Panc1 (cell line): ENCODE measurements at regions not wholly inside any gene's neighbourhood (a gene's known extent, or its start where the extent isn't known, plus 50 kb on each side); places are given as distances from the start of the nearest gene placed in this dataset.

ENCODE experiments used
- ATAC-seq: fragments of 200-7000 bp; cut with Tn5 transposase; 2 replicates; pipeline ENCODE4 v1.9.1; 2020; ENCODE audit warnings: mild to moderate bottlenecking, moderate library complexity
- BruUV-seq: library from RNA; stranded (reverse); fragments of 400-500 nt; replicated peaks from 2 replicates; lab custom pipeline; 2021; lab: Mats Ljungman, UMichigan
- CTCF ChIA-PET: fragments of 300-600 bp; sonication (Branson Sonifier 250); formaldehyde crosslinking; loops from one replicate; lab custom pipeline; 2022; ENCODE audit warnings: antibody characterized with exemption; lab: Charles Lee
- POLR2A ChIA-PET: fragments of 300-600 bp; sonication (Branson Sonifier 250); formaldehyde crosslinking; loops from one replicate; lab custom pipeline; 2022; ENCODE audit warnings: antibody characterized with exemption; lab: Charles Lee
- DNase-seq: peaks from one replicate; pipeline ENCODE4 v3.0.0-alpha.2; 2010; ENCODE audit warnings: low read depth, low spot score
- H3K27ac ChIP-seq: 2 replicates; pipeline ENCODE4 v1.5.1; 2011; ENCODE audit warnings: mild to moderate bottlenecking, low read length, inconsistent platforms
- H3K27me3 ChIP-seq: fragments of 200-500 bp; sonication (Bioruptor generic); 2 replicates; pipeline ENCODE4 v1.6.0; 2014; ENCODE audit warnings: low read length, inconsistent platforms; ENCODE audit not compliant: control insufficient read depth, insufficient read depth
- H3K36me3 ChIP-seq: fragments of 200-500 bp; sonication (Bioruptor generic); 2 replicates; pipeline ENCODE4 v1.5.1; 2014; ENCODE audit warnings: inconsistent platforms, mild to moderate bottlenecking, low read length, moderate library complexity; ENCODE audit not compliant: control insufficient read depth, insufficient read depth
- H3K4me1 ChIP-seq: 2 replicates; pipeline ENCODE4 v1.5.1; 2011; ENCODE audit warnings: inconsistent platforms, mild to moderate bottlenecking, low read length, moderate library complexity; ENCODE audit not compliant: control insufficient read depth, insufficient read depth
- H3K4me3 ChIP-seq, 2 experiments: 2 replicates each; pipeline ENCODE4 v1.5.1; 2011 to 2012; ENCODE audit warnings: low read depth in 2 of 2, low read length in 2 of 2, mild to moderate bottlenecking in 2 of 2, inconsistent platforms in 1 of 2, moderate library complexity in 1 of 2
- H3K9me3 ChIP-seq: fragments of 200-500 bp; sonication (Bioruptor generic); 2 replicates; pipeline ENCODE4 v1.5.1; 2014; ENCODE audit warnings: low read depth, mild to moderate bottlenecking, inconsistent platforms, low read length, moderate library complexity; ENCODE audit not compliant: control insufficient read depth, insufficient read depth
- POLR2AphosphoS5 ChIP-seq: IDR thresholded peaks from 2 replicates; pipeline ENCODE4 v1.6.1; 2012; ENCODE audit warnings: mild to moderate bottlenecking, low read depth, low read length, moderate library complexity
- REST ChIP-seq, 2 experiments: IDR thresholded peaks; 2 replicates each; pipeline ENCODE4 v1.6.1; 2011 to 2012; ENCODE audit warnings: low read depth in 2 of 2, control low read depth in 1 of 2, low read length in 1 of 2, mild to moderate bottlenecking in 1 of 2, moderate library complexity in 1 of 2; ENCODE audit not compliant: insufficient read depth in 1 of 2
- SIN3A ChIP-seq: IDR thresholded peaks from 2 replicates; pipeline ENCODE4 v1.6.1; 2012; ENCODE audit warnings: low read depth, mild to moderate bottlenecking, low read length, moderate library complexity, borderline replicate concordance; ENCODE audit not compliant: insufficient read depth
- TCF7L2 ChIP-seq: IDR thresholded peaks from 2 replicates; pipeline ENCODE4 v1.6.1; 2011; ENCODE audit warnings: mild to moderate bottlenecking, low read depth, low read length, inconsistent platforms
- in situ Hi-C: cut with HindIII; loops from 2 replicates; pipeline ENCODE4 v1.10.0; 2016; ENCODE audit warnings: low sequenced_read_pairs, low pct_unique_long_range_greater_than_20kb
- intact Hi-C: fragments of 100-400 bp; cut with micrococcal nuclease; formaldehyde crosslinking; loops from one replicate; pipeline ENCODE4 v1.10.0; 2022; ENCODE audit not compliant: unreplicated experiment
- TF ChIP-seq, protein P1 (sequence below): fragments of 450-650 bp; IDR thresholded peaks from 2 replicates; pipeline ENCODE4 v1.5.1; 2017; ENCODE audit warnings: mild to moderate bottlenecking

DNA sequence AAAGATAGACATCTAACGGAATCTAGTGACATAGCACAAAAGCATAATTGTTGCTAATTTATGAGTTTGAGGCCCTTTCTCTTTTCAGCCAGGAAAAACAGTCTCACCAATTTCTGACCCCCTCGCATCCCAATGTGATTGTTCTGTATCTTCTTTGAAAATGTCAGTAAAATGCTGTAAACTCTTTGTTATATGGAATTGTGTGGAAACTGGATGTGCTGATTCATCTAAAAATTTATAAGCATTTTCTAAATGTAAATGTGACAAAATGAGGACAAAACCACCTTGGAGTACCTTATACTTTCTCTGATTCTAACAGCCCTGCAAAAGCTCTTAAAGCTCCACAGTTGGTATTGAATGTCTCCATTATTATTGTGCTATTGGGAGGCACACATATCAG lies 70.9 kb upstream of the MME start:
- CTCF ChIA-PET = no interaction called here
- Histone ChIP-seq H3K9me3 (no peaks in the 10 kb centered on the region), H3K27me3 (no peaks in the 10 kb centered on the region), H3K27ac (no peak overlapping the region), H3K4me1 (no peaks in the 10 kb centered on the region), H3K36me3 (no peaks in the 10 kb centered on the region), H3K4me3 (no peak overlapping the region)
- no TSS peak for BruUV-seq
- POLR2A ChIA-PET = no interaction called here
- no peak for ATAC-seq
- TF ChIP-seq, protein P1, sequence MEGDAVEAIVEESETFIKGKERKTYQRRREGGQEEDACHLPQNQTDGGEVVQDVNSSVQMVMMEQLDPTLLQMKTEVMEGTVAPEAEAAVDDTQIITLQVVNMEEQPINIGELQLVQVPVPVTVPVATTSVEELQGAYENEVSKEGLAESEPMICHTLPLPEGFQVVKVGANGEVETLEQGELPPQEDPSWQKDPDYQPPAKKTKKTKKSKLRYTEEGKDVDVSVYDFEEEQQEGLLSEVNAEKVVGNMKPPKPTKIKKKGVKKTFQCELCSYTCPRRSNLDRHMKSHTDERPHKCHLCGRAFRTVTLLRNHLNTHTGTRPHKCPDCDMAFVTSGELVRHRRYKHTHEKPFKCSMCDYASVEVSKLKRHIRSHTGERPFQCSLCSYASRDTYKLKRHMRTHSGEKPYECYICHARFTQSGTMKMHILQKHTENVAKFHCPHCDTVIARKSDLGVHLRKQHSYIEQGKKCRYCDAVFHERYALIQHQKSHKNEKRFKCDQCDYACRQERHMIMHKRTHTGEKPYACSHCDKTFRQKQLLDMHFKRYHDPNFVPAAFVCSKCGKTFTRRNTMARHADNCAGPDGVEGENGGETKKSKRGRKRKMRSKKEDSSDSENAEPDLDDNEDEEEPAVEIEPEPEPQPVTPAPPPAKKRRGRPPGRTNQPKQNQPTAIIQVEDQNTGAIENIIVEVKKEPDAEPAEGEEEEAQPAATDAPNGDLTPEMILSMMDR = no peak
- TF ChIP-seq TCF7L2 = no peak
- no peak for TF ChIP-seq SIN3A
- no peak for TF ChIP-seq POLR2AphosphoS5
- TF ChIP-seq REST (IDR thresholded peaks at IDR 0.05; ENCODE audit: insufficient read depth in 1 of 2, low read depth in 2 of 2, low read length in 1 of 2) = no peak
- DNase-seq = no peak
- intact Hi-C loops = no loop called here
- in situ Hi-C loops = no loop called here

GRCh38 chr3:155007729-155008128 lies 72.4 kb upstream of the MME start:
- ATAC-seq (no peak), DNase-seq (no peak)
- CTCF ChIA-PET = no interaction called here
- H3K9me3 ChIP-seq = no peaks in the 10 kb centered on the region
- no peak overlapping the region for H3K4me3 ChIP-seq
- no peak for TF ChIP-seq SIN3A
- TF ChIP-seq REST (IDR thresholded peaks at IDR 0.05; ENCODE audit: insufficient read depth in 1 of 2, low read depth in 2 of 2, low read length in 1 of 2) = no peak
- no peak for TF ChIP-seq TCF7L2
- TF ChIP-seq, protein P1 = no peak
- no peak for TF ChIP-seq POLR2AphosphoS5
- no TSS peak for BruUV-seq
- POLR2A ChIA-PET = no interaction called here
- no peaks in the 10 kb centered on the region for H3K36me3 ChIP-seq
- no peaks in the 10 kb centered on the region for H3K4me1 ChIP-seq
- in situ Hi-C loops = no loop called here
- no peak overlapping the region for H3K27ac ChIP-seq
- intact Hi-C loops = no loop called here
- no peaks in the 10 kb centered on the region for H3K27me3 ChIP-seq
